GM12878 (cell line): ENCODE measurements at regions not wholly inside any gene's neighbourhood (a gene's known extent, or its start where the extent isn't known, plus 50 kb on each side); places are given as distances from the start of the nearest gene placed in this dataset.

Source experiments
- ATAC-seq: fragments of 200-7000 bp; cut with Tn5 transposase; 3 replicates; pipeline ENCODE4 v1.9.1; 2020; ENCODE audit warnings: mild to moderate bottlenecking, moderate library complexity
- BruUV-seq: library from RNA; stranded (reverse); fragments of 400-500 nt; replicated peaks from 2 replicates; lab custom pipeline; 2021; lab: Mats Ljungman, UMichigan
- CTCF ChIA-PET: fragments of 300-600 bp; sonication (Branson Sonifier 250); formaldehyde crosslinking; extraction: SDS; loops from one replicate; lab custom pipeline; 2021; ENCODE audit warnings: inconsistent platforms; lab: Yijun Ruan, JAX
- POLR2A ChIA-PET: fragments of 350-600 bp; formaldehyde crosslinking; extraction: SDS; loops from one replicate; lab custom pipeline; 2021; ENCODE audit warnings: inconsistent platforms; lab: Charles Lee
- RAD21 ChIA-PET: fragments of 300-600 bp; sonication (Branson Sonifier 250); formaldehyde crosslinking; loops from one replicate; lab custom pipeline; 2023; ENCODE audit warnings: antibody characterized with exemption; ENCODE audit not compliant: unreplicated experiment; lab: Charles Lee
- SMC1A ChIA-PET: fragments of 300-600 bp; sonication (Branson Sonifier 250); formaldehyde crosslinking; loops from one replicate; lab custom pipeline; 2023; ENCODE audit not compliant: unreplicated experiment, uncharacterized antibody; lab: Charles Lee
- DNase-seq: peaks from one replicate; pipeline ENCODE4 v3.0.0-alpha.2; 2011; ENCODE audit warnings: low read depth, low spot score
- FAIRE-seq: peaks from 3 replicates; lab custom pipeline; 2011; peaks lifted over from hg19 to GRCh38; lab: Jason Lieb, UNC
- H2AFZ ChIP-seq: 2 replicates; pipeline ENCODE4 v1.6.0; 2011; ENCODE audit warnings: low read depth, low read length, control low read depth; ENCODE audit not compliant: control insufficient read depth
- H3K27ac ChIP-seq: 2 replicates; pipeline ENCODE4 v1.5.1; 2011; ENCODE audit warnings: control low read depth; ENCODE audit not compliant: control insufficient read depth, insufficient read depth
- H3K27me3 ChIP-seq, 2 experiments: replicated peaks in 1 of 2; 2 replicates each; pipeline versions ENCODE4 v1.6.0 to v1.6.1; 2011; ENCODE audit warnings: low read length in 1 of 2; ENCODE audit not compliant: control insufficient read depth in 2 of 2, insufficient read depth in 2 of 2
- H3K36me3 ChIP-seq, 2 experiments: 2 replicates each; pipeline ENCODE4 v1.5.1; 2011; ENCODE audit warnings: low read length in 1 of 2; ENCODE audit not compliant: control insufficient read depth in 2 of 2, insufficient read depth in 2 of 2
- H3K4me1 ChIP-seq: 2 replicates; pipeline ENCODE4 v1.6.1; 2011; ENCODE audit warnings: mild to moderate bottlenecking, low read length, moderate library complexity, mixed read lengths; ENCODE audit not compliant: control insufficient read depth, insufficient read depth
- H3K4me2 ChIP-seq: 2 replicates; pipeline ENCODE4 v1.6.0; 2011; ENCODE audit warnings: control low read depth; ENCODE audit not compliant: control insufficient read depth, insufficient read depth
- H3K4me3 ChIP-seq: fragments of 200-600 bp; sonication (generic); 2 replicates; pipeline ENCODE4 v1.5.1; 2016
- H3K79me2 ChIP-seq: 2 replicates; pipeline ENCODE4 v1.6.0; 2011; ENCODE audit warnings: low read length; ENCODE audit not compliant: control insufficient read depth, insufficient read depth
- H3K9ac ChIP-seq: 2 replicates; pipeline ENCODE4 v1.8.0; 2011; ENCODE audit warnings: low read length, control low read depth, mixed read lengths; ENCODE audit not compliant: control insufficient read depth, insufficient read depth
- H3K9me3 ChIP-seq: replicated peaks from 3 replicates; pipeline ENCODE4 v1.5.1; 2011; ENCODE audit warnings: mild to moderate bottlenecking, low read length; ENCODE audit not compliant: control insufficient read depth, insufficient read depth
- H4K20me1 ChIP-seq: 2 replicates; pipeline ENCODE4 v1.6.0; 2011; ENCODE audit not compliant: control insufficient read depth, insufficient read depth
- BRCA1 ChIP-seq: IDR thresholded peaks from 2 replicates; pipeline ENCODE4 v1.6.1; 2011; ENCODE audit warnings: low read depth, low read length, improper control_type of control experiment
- CBFB ChIP-seq: IDR thresholded peaks from 2 replicates; pipeline ENCODE4 v1.6.1; 2016; ENCODE audit warnings: antibody characterized with exemption, low read depth
- CBX5 ChIP-seq: sonication (generic); IDR thresholded peaks from 2 replicates; pipeline ENCODE4 v1.6.1; 2016; ENCODE audit warnings: low read depth, moderate library complexity, mild to moderate bottlenecking, inconsistent platforms
- MYB ChIP-seq: fragments of 150-350 bp; IDR thresholded peaks from 2 replicates; pipeline ENCODE4 v1.6.1; 2014; ENCODE audit warnings: mild to moderate bottlenecking, low read depth, low read length, borderline replicate concordance
- RAD51 ChIP-seq: fragments of 450-650 bp; IDR thresholded peaks from 2 replicates; pipeline ENCODE4 v1.6.1; 2016; ENCODE audit warnings: moderate library complexity, mild to moderate bottlenecking, inconsistent platforms
- SKIL ChIP-seq: fragments of 450-650 bp; IDR thresholded peaks from 2 replicates; pipeline ENCODE4 v1.6.1; 2017; ENCODE audit warnings: mild to moderate bottlenecking, low read depth, inconsistent platforms; ENCODE audit not compliant: poor library complexity, severe bottlenecking
- SP1 ChIP-seq: IDR thresholded peaks from one replicate; pipeline ENCODE4 v1.6.1; 2011; ENCODE audit warnings: low read depth, low read length
- SPI1 ChIP-seq: IDR thresholded peaks from 2 replicates; pipeline ENCODE4 v1.6.1; 2011; ENCODE audit warnings: low read depth, mild to moderate bottlenecking, low read length, moderate library complexity, borderline replicate concordance; ENCODE audit not compliant: insufficient read depth
- SUZ12 ChIP-seq: fragments of 200-600 bp; sonication (generic); IDR thresholded peaks from one replicate; pipeline ENCODE4 v1.6.1; 2018; ENCODE audit warnings: antibody characterized with exemption, mild to moderate bottlenecking; ENCODE audit not compliant: unreplicated experiment
- ZBED1 ChIP-seq: IDR thresholded peaks from 2 replicates; pipeline ENCODE4 v1.6.1; 2016; ENCODE audit warnings: borderline replicate concordance
- ZNF217 ChIP-seq: fragments of 450-650 bp; IDR thresholded peaks from 2 replicates; pipeline ENCODE4 v1.6.1; 2017; ENCODE audit warnings: antibody characterized with exemption, mild to moderate bottlenecking
- WGBS: methylation state at CpG from one replicate; pipeline ENCODE4 v1.1.6; 2016; ENCODE audit warnings: low lambda C conversion rate; ENCODE audit not compliant: insufficient replicate concordance, insufficient coverage; ENCODE audit errors: missing lambda C conversion rate; 5-methylcytosine and 5-hydroxymethylcytosine counted together
- in situ Hi-C: fragments of 300-500 bp; cut with MboI; formaldehyde crosslinking; loops from 9 replicates; pipeline ENCODE4 v1.14.3; 2018; ENCODE audit warnings: mixed read lengths
- intact Hi-C: fragments of 100-400 bp; cut with micrococcal nuclease; formaldehyde crosslinking; loops from one replicate; pipeline ENCODE4 v1.14.2; 2022; ENCODE audit not compliant: unreplicated experiment
- TF ChIP-seq, protein P1 (sequence below): fragments of 450-650 bp; IDR thresholded peaks from 2 replicates; pipeline ENCODE4 v1.6.1; 2017; ENCODE audit warnings: mild to moderate bottlenecking, moderate library complexity
- TF ChIP-seq, protein P2 (sequence below): IDR thresholded peaks from 2 replicates; pipeline ENCODE4 v1.6.1; 2012; ENCODE audit warnings: mild to moderate bottlenecking, low read depth, low read length

GRCh38 chr6:113671421-113671820, 185.7 kb upstream of the MARCKS start:
- Histone ChIP-seq H3K36me3 (no peaks in the 10 kb centered on the region), H3K27ac (no peak overlapping the region), H3K9ac (no peak overlapping the region), H3K4me3 (no peak overlapping the region), H3K4me1 (peaks cover 27% of the 10 kb centered on the region), H3K27me3 (no peaks in the 10 kb centered on the region), H3K4me2 (peak overlapping the region; percentile 19; the same call in 1 of the 2 replicates), H3K79me2 (no peaks in the 10 kb centered on the region), H4K20me1 (no peaks in the 10 kb centered on the region), H3K9me3 (no peaks in the 10 kb centered on the region), H2AFZ (peak overlapping the region; percentile 61)
- 0% methylated on average over 1 of the region's 1 CpG for WGBS
- SMC1A ChIA-PET, result interaction anchor here (0.6 to 19.1 kb wide), 19 partner anchors 9 to 215 kb away, joined by 3 to 234 read pairs (median 5); no protein-coding TSS in a partner anchor
- CTCF ChIA-PET, result interaction anchor here (0.7 to 1.5 kb wide), 6 partner anchors 13 to 182 kb away, joined by 3 to 4 read pairs (median 4); no protein-coding TSS in a partner anchor
- in situ Hi-C loops (no loop called here), intact Hi-C loops (no loop called here)
- ATAC-seq (no peak), DNase-seq (no peak), FAIRE-seq (peak; percentile 23)
- POLR2A ChIA-PET, result interaction anchor here (1.1 to 3.6 kb wide), 6 partner anchors 9 to 134 kb away, joined by 3 to 13 read pairs (median 4); no protein-coding TSS in a partner anchor
- RAD21 ChIA-PET, result interaction anchor here (0.8 to 4.4 kb wide), 8 partner anchors 9 to 199 kb away, joined by 3 to 32 read pairs (median 8); no protein-coding TSS in a partner anchor
- no peak for TF ChIP-seq SKIL
- no peak for TF ChIP-seq MYB
- no peak for TF ChIP-seq SP1
- TF ChIP-seq RAD51, result 0 out of 2 replicates have a peak, but pooled peaks have one; percentile 18
- no peak for TF ChIP-seq ZBED1
- TF ChIP-seq BRCA1, result no peak
- no peak for TF ChIP-seq ZNF217
- TF ChIP-seq SUZ12, result no peak
- no peak for TF ChIP-seq CBX5
- TF ChIP-seq, protein P1, sequence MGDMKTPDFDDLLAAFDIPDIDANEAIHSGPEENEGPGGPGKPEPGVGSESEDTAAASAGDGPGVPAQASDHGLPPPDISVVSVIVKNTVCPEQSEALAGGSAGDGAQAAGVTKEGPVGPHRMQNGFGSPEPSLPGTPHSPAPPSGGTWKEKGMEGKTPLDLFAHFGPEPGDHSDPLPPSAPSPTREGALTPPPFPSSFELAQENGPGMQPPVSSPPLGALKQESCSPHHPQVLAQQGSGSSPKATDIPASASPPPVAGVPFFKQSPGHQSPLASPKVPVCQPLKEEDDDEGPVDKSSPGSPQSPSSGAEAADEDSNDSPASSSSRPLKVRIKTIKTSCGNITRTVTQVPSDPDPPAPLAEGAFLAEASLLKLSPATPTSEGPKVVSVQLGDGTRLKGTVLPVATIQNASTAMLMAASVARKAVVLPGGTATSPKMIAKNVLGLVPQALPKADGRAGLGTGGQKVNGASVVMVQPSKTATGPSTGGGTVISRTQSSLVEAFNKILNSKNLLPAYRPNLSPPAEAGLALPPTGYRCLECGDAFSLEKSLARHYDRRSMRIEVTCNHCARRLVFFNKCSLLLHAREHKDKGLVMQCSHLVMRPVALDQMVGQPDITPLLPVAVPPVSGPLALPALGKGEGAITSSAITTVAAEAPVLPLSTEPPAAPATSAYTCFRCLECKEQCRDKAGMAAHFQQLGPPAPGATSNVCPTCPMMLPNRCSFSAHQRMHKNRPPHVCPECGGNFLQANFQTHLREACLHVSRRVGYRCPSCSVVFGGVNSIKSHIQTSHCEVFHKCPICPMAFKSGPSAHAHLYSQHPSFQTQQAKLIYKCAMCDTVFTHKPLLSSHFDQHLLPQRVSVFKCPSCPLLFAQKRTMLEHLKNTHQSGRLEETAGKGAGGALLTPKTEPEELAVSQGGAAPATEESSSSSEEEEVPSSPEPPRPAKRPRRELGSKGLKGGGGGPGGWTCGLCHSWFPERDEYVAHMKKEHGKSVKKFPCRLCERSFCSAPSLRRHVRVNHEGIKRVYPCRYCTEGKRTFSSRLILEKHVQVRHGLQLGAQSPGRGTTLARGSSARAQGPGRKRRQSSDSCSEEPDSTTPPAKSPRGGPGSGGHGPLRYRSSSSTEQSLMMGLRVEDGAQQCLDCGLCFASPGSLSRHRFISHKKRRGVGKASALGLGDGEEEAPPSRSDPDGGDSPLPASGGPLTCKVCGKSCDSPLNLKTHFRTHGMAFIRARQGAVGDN, result 0 out of 2 replicates have a peak, but pooled peaks have one; percentile 51
- peak; percentile 73; the same call in 1 of the 2 replicates for TF ChIP-seq SPI1
- no peak for TF ChIP-seq CBFB
- TF ChIP-seq, protein P2, sequence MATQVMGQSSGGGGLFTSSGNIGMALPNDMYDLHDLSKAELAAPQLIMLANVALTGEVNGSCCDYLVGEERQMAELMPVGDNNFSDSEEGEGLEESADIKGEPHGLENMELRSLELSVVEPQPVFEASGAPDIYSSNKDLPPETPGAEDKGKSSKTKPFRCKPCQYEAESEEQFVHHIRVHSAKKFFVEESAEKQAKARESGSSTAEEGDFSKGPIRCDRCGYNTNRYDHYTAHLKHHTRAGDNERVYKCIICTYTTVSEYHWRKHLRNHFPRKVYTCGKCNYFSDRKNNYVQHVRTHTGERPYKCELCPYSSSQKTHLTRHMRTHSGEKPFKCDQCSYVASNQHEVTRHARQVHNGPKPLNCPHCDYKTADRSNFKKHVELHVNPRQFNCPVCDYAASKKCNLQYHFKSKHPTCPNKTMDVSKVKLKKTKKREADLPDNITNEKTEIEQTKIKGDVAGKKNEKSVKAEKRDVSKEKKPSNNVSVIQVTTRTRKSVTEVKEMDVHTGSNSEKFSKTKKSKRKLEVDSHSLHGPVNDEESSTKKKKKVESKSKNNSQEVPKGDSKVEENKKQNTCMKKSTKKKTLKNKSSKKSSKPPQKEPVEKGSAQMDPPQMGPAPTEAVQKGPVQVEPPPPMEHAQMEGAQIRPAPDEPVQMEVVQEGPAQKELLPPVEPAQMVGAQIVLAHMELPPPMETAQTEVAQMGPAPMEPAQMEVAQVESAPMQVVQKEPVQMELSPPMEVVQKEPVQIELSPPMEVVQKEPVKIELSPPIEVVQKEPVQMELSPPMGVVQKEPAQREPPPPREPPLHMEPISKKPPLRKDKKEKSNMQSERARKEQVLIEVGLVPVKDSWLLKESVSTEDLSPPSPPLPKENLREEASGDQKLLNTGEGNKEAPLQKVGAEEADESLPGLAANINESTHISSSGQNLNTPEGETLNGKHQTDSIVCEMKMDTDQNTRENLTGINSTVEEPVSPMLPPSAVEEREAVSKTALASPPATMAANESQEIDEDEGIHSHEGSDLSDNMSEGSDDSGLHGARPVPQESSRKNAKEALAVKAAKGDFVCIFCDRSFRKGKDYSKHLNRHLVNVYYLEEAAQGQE, result no peak
- no TSS peak for BruUV-seq
